ENCODE measurements at regions not wholly inside any gene's neighbourhood (a gene's known extent, or its start where the extent isn't known, plus 50 kb on each side); places are given as distances from the start of the nearest gene placed in this dataset.

- no peak for TF ChIP-seq RBBP5 (IDR thresholded peaks at IDR 0.05; ENCODE audit: borderline replicate concordance, low read depth, low read length)
These were observed 275.0 kb downstream of the FAM76B start (continued) for GRCh38 chr11:95514416-95515110.
